DND-41 (cell line): ENCODE measurements at regions not wholly inside any gene's neighbourhood (a gene's known extent, or its start where the extent isn't known, plus 50 kb on each side); places are given as distances from the start of the nearest gene placed in this dataset.
"Not testable (repeated sequence)": the region's sequence is repeated elsewhere in the genome, so short reads cannot be mapped to it uniquely, and the experiment has no call there.

ENCODE experiments used
- ATAC-seq: fragments of 200-7000 bp; cut with Tn5 transposase; 3 replicates; pipeline ENCODE4 v1.9.1; 2021; ENCODE audit warnings: low read depth; ENCODE audit not compliant: insufficient read depth
- DNase-seq: peaks from one replicate; pipeline ENCODE4 v3.0.0-alpha.2; 2020
- H2AFZ ChIP-seq: 2 replicates; pipeline ENCODE4 v1.6.0; 2012; ENCODE audit warnings: low read depth, low read length
- H3K27ac ChIP-seq: 2 replicates; pipeline ENCODE4 v1.5.1; 2012; ENCODE audit warnings: low read length, inconsistent platforms
- H3K27me3 ChIP-seq: fragments of 200-600 bp; sonication (generic); 2 replicates; pipeline ENCODE4 v1.6.0; 2012; ENCODE audit warnings: low read length, mild to moderate bottlenecking, inconsistent platforms; ENCODE audit not compliant: insufficient read depth, poor library complexity
- H3K36me3 ChIP-seq: 2 replicates; pipeline ENCODE4 v1.5.1; 2012; ENCODE audit warnings: low read length, inconsistent platforms; ENCODE audit not compliant: insufficient read depth
- H3K4me1 ChIP-seq: 2 replicates; pipeline ENCODE4 v1.5.1; 2012; ENCODE audit warnings: mild to moderate bottlenecking, low read length; ENCODE audit not compliant: insufficient read depth
- H3K4me2 ChIP-seq: 2 replicates; pipeline ENCODE4 v1.6.0; 2012; ENCODE audit warnings: mild to moderate bottlenecking, moderate library complexity, low read length, inconsistent platforms; ENCODE audit not compliant: insufficient read depth
- H3K4me3 ChIP-seq, 2 experiments: fragments of 200-600 bp in 1 of 2; shearing (Covaris generic) in 1 of 2; 2 replicates each; pipeline ENCODE4 v1.5.1; 2012 to 2016; ENCODE audit warnings: inconsistent platforms in 2 of 2, low read length in 2 of 2, mild to moderate bottlenecking in 2 of 2, low read depth in 1 of 2, moderate library complexity in 1 of 2
- H3K79me2 ChIP-seq: 2 replicates; pipeline ENCODE4 v1.6.0; 2012; ENCODE audit warnings: low read length, inconsistent platforms; ENCODE audit not compliant: insufficient read depth
- H3K9ac ChIP-seq: 2 replicates; pipeline ENCODE4 v1.6.0; 2012; ENCODE audit warnings: low read depth, mild to moderate bottlenecking, inconsistent platforms, low read length, moderate library complexity
- H3K9me3 ChIP-seq: 2 replicates; pipeline ENCODE4 v1.5.1; 2012; ENCODE audit warnings: low read length, moderate library complexity, mild to moderate bottlenecking, inconsistent platforms; ENCODE audit not compliant: insufficient read depth, severe bottlenecking
- H4K20me1 ChIP-seq: 2 replicates; pipeline ENCODE4 v1.6.0; 2012; ENCODE audit warnings: low read length; ENCODE audit not compliant: insufficient read depth
- CTCF ChIP-seq: IDR thresholded peaks from 2 replicates; pipeline ENCODE4 v1.5.1; 2012; ENCODE audit warnings: borderline replicate concordance, low read length, moderate library complexity, mild to moderate bottlenecking; ENCODE audit not compliant: poor library complexity, severe bottlenecking; ENCODE audit errors: extremely low read depth
- EZH2 ChIP-seq: IDR thresholded peaks from 3 replicates; pipeline ENCODE4 v1.6.1; 2012; ENCODE audit warnings: borderline replicate concordance, low read depth, mild to moderate bottlenecking, moderate library complexity, low read length, inconsistent platforms; ENCODE audit not compliant: severe bottlenecking

- Histone ChIP-seq H3K27me3 (no peaks in the 10 kb centered on the region), H3K36me3 (no peaks in the 10 kb centered on the region)
- no peak for DNase-seq
These were observed 88.2 kb upstream of the THUMPD2 start for GRCh38 chr2:39867268-39867667.

GRCh38 chr2:39865751-39866150, 86.7 kb upstream of the THUMPD2 start:
- Histone ChIP-seq H2AFZ (no peak overlapping the region), H3K4me2 (no peak overlapping the region), H3K79me2 (no peaks in the 10 kb centered on the region), H3K9ac (no peak overlapping the region), H3K9me3 (no peaks in the 10 kb centered on the region), H3K36me3 (no peaks in the 10 kb centered on the region), H3K4me3 (no peak overlapping the region), H3K4me1 (peaks cover 16% of the 10 kb centered on the region), H3K27ac (no peak overlapping the region), H4K20me1 (no peaks in the 10 kb centered on the region), H3K27me3 (no peaks in the 10 kb centered on the region)
- ATAC-seq: peak; percentile 87
- TF ChIP-seq CTCF: peak; percentile 5
- TF ChIP-seq EZH2: no peak
- DNase-seq: peak; percentile 48

More at GRCh38 chr2:39867268-39867667, 88.2 kb upstream of the THUMPD2 start:
- Histone ChIP-seq H3K9me3 (no peaks in the 10 kb centered on the region), H3K27ac (no peak overlapping the region), H3K4me2 (no peak overlapping the region), H2AFZ (no peak overlapping the region), H3K79me2 (no peaks in the 10 kb centered on the region), H3K4me3 (no peak overlapping the region), H3K9ac (no peak overlapping the region), H4K20me1 (no peaks in the 10 kb centered on the region), H3K4me1 (peaks cover 20% of the 10 kb centered on the region)
- ATAC-seq: no peak
- TF ChIP-seq CTCF (no peak), EZH2 (no peak)

- peaks cover 16% of the 10 kb centered on the region for H3K4me1 ChIP-seq
These were observed 84.6 kb upstream of the THUMPD2 start for GRCh38 chr2:39863672-39864071.

GRCh38 chr2:39860538-39860937, 81.5 kb upstream of the THUMPD2 start:
- DNase-seq (no peak), ATAC-seq (no peak)
- Histone ChIP-seq H3K27me3 (no peaks in the 10 kb centered on the region), H3K36me3 (no peaks in the 10 kb centered on the region), H3K27ac (no peak overlapping the region), H3K9me3 (no peaks in the 10 kb centered on the region), H4K20me1 (no peaks in the 10 kb centered on the region), H3K79me2 (no peaks in the 10 kb centered on the region), H2AFZ (no peak overlapping the region), H3K4me2 (no peak overlapping the region), H3K4me3 (no peak overlapping the region), H3K4me1 (peaks cover 5% of the 10 kb centered on the region), H3K9ac (no peak overlapping the region)
- TF ChIP-seq CTCF: no peak

More at GRCh38 chr2:39863672-39864071, 84.6 kb upstream of the THUMPD2 start:
- not testable (repeated sequence) for H3K9me3 ChIP-seq, H2AFZ ChIP-seq, H3K9ac ChIP-seq, H3K27me3 ChIP-seq, H3K36me3 ChIP-seq, H3K4me2 ChIP-seq, H3K27ac ChIP-seq, DNase-seq, H4K20me1 ChIP-seq, H3K79me2 ChIP-seq, ATAC-seq, H3K4me3 ChIP-seq
